IMR-90 (cell line): ENCODE measurements at regions not wholly inside any gene's neighbourhood (a gene's known extent, or its start where the extent isn't known, plus 50 kb on each side); places are given as distances from the start of the nearest gene placed in this dataset.
A peak's percentile ranks its signal among the peaks of the same experiment; 100 is the strongest.

ENCODE experiments used
- ATAC-seq: fragments of 200-7000 bp; cut with Tn5 transposase; 2 replicates; pipeline ENCODE4 v1.9.1; 2020; ENCODE audit warnings: low read depth, mild to moderate bottlenecking, moderate library complexity
- BruUV-seq: library from RNA; stranded (reverse); fragments of 400-500 nt; replicated peaks from 2 replicates; lab custom pipeline; 2021; lab: Mats Ljungman, UMichigan
- CTCF ChIA-PET: fragments of 300-600 bp; formaldehyde crosslinking; extraction: SDS; loops from one replicate; lab custom pipeline; 2021; ENCODE audit warnings: antibody characterized with exemption; lab: Yijun Ruan, JAX
- POLR2A ChIA-PET: fragments of 300-600 bp; sonication (Branson Sonifier 250); formaldehyde crosslinking; loops from one replicate; lab custom pipeline; 2022; ENCODE audit warnings: antibody characterized with exemption; ENCODE audit not compliant: unreplicated experiment; lab: Charles Lee
- DNase-seq: peaks from one replicate; pipeline ENCODE4 v3.0.0; 2013
- H2AFZ ChIP-seq: replicated peaks from 2 replicates; pipeline ENCODE3; 2013; ENCODE audit warnings: low read length, mild to moderate bottlenecking; ENCODE audit not compliant: poor library complexity
- H2AK5ac ChIP-seq: 2 replicates; pipeline ENCODE4 v1.6.1; 2013; ENCODE audit warnings: low read depth, low read length, inconsistent platforms
- H2AK9ac ChIP-seq: replicated peaks from 2 replicates; pipeline ENCODE3; 2013; ENCODE audit warnings: mild to moderate bottlenecking, low read depth, low read length, moderate library complexity; ENCODE audit not compliant: poor library complexity
- H2BK120ac ChIP-seq: 2 replicates; pipeline ENCODE4 v1.6.1; 2013; ENCODE audit warnings: low read depth, low read length, inconsistent platforms
- H2BK15ac ChIP-seq: 3 replicates; pipeline ENCODE4 v1.6.1; 2013; ENCODE audit warnings: low read depth, low read length, inconsistent platforms
- H2BK20ac ChIP-seq: 2 replicates; pipeline ENCODE4 v1.6.1; 2013; ENCODE audit warnings: low read depth, mild to moderate bottlenecking, inconsistent platforms, low read length, moderate library complexity
- H2BK5ac ChIP-seq: 2 replicates; pipeline ENCODE4 v1.6.1; 2013; ENCODE audit warnings: mild to moderate bottlenecking, low read depth, low read length, inconsistent platforms; ENCODE audit not compliant: poor library complexity, severe bottlenecking
- H3K14ac ChIP-seq: replicated peaks from 2 replicates; pipeline ENCODE4 v1.6.1; 2013; ENCODE audit warnings: low read depth, low read length, inconsistent platforms
- H3K18ac ChIP-seq: 2 replicates; pipeline ENCODE4 v1.6.1; 2013; ENCODE audit warnings: low read depth, low read length, control low read depth
- H3K23ac ChIP-seq: 2 replicates; pipeline ENCODE4 v1.6.1; 2013; ENCODE audit warnings: low read depth, low read length, inconsistent platforms
- H3K27ac ChIP-seq: 2 replicates; pipeline ENCODE4 v1.5.1; 2013; ENCODE audit warnings: mild to moderate bottlenecking, control low read depth, low read length; ENCODE audit not compliant: insufficient read depth
- H3K27me3 ChIP-seq: 2 replicates; pipeline ENCODE4 v1.6.1; 2013; ENCODE audit warnings: low read length; ENCODE audit not compliant: control insufficient read depth, insufficient read depth
- H3K36me3 ChIP-seq: 2 replicates; pipeline ENCODE4 v1.6.1; 2013; ENCODE audit warnings: low read length, mixed read lengths; ENCODE audit not compliant: control insufficient read depth, insufficient read depth
- H3K4ac ChIP-seq: 2 replicates; pipeline ENCODE4 v1.6.1; 2013; ENCODE audit warnings: low read depth, low read length, inconsistent platforms
- H3K4me1 ChIP-seq: 2 replicates; pipeline ENCODE4 v1.6.1; 2013; ENCODE audit warnings: low read length, mixed read lengths; ENCODE audit not compliant: control insufficient read depth, insufficient read depth
- H3K4me2 ChIP-seq: 2 replicates; pipeline ENCODE4 v1.6.1; 2013; ENCODE audit warnings: low read depth, mild to moderate bottlenecking, control low read depth, low read length, moderate library complexity
- H3K4me3 ChIP-seq: 2 replicates; pipeline ENCODE4 v1.5.1; 2013; ENCODE audit warnings: low read depth, mild to moderate bottlenecking, control low read depth, low read length, moderate library complexity; ENCODE audit not compliant: insufficient read depth
- H3K56ac ChIP-seq: 2 replicates; pipeline ENCODE4 v1.6.1; 2013; ENCODE audit warnings: low read length, inconsistent platforms; ENCODE audit not compliant: insufficient read depth; ENCODE audit errors: extremely low read depth
- H3K79me1 ChIP-seq, 2 experiments: 2 replicates each; pipeline ENCODE4 v1.6.1; 2013; ENCODE audit warnings: low read length in 2 of 2, inconsistent platforms in 1 of 2, low read depth in 1 of 2
- H3K9ac ChIP-seq: 2 replicates; pipeline ENCODE4 v1.6.1; 2013; ENCODE audit warnings: low read depth, low read length, control low read depth
- H3K9me1 ChIP-seq: 2 replicates; pipeline ENCODE4 v1.6.1; 2013; ENCODE audit warnings: low read length, inconsistent platforms; ENCODE audit not compliant: insufficient read depth
- H3K9me3 ChIP-seq: 2 replicates; pipeline ENCODE4 v1.6.1; 2013; ENCODE audit warnings: low read length; ENCODE audit not compliant: control insufficient read depth, insufficient read depth
- H4K20me1 ChIP-seq: 2 replicates; pipeline ENCODE4 v1.6.1; 2013; ENCODE audit warnings: low read length, inconsistent platforms; ENCODE audit not compliant: insufficient read depth
- H4K5ac ChIP-seq: 2 replicates; pipeline ENCODE4 v1.6.1; 2013; ENCODE audit warnings: mild to moderate bottlenecking, low read depth, low read length, control low read depth
- H4K8ac ChIP-seq, 2 experiments: 2 replicates each; pipeline ENCODE4 v1.6.1; 2013; ENCODE audit warnings: low read depth in 2 of 2, low read length in 2 of 2, control low read depth in 1 of 2, inconsistent platforms in 1 of 2
- H4K91ac ChIP-seq: 2 replicates; pipeline ENCODE4 v1.6.1; 2013; ENCODE audit warnings: low read depth, low read length, inconsistent platforms; ENCODE audit not compliant: insufficient read depth
- CEBPB ChIP-seq: IDR thresholded peaks from 2 replicates; pipeline ENCODE4 v1.6.1; 2012; ENCODE audit warnings: low read depth, low read length, improper control_type of control experiment
- WGBS, 2 experiments: methylation state at CpG; one replicate each; pipeline versions ENCODE4 v1.1.5 to v1.1.7; 2013; ENCODE audit warnings: missing lambda C conversion rate in 2 of 2; ENCODE audit not compliant: insufficient read length in 1 of 2; ENCODE audit errors: extremely low coverage in 2 of 2; 5-methylcytosine and 5-hydroxymethylcytosine counted together
- dilution Hi-C: fragments of 300-500 bp; cut with HindIII; formaldehyde crosslinking; loops from one replicate; pipeline ENCODE4 v1.14.3; 2018; ENCODE audit warnings: low sequenced_read_pairs; ENCODE audit not compliant: unreplicated experiment
- in situ Hi-C: fragments of 300-500 bp; cut with MboI; formaldehyde crosslinking; loops from 3 replicates; pipeline ENCODE4 v1.14.3; 2019; ENCODE audit warnings: low sequenced_read_pairs, inconsistent platforms, mixed read lengths
- intact Hi-C: fragments of 100-400 bp; cut with micrococcal nuclease; formaldehyde crosslinking; loops from 2 replicates; pipeline ENCODE4 v1.10.0; 2022
- TF ChIP-seq, protein P1 (sequence below): fragments of 150-350 bp; IDR thresholded peaks from 2 replicates; pipeline ENCODE4 v1.6.1; 2016; ENCODE audit warnings: low read depth, mild to moderate bottlenecking, low read length, moderate library complexity, borderline replicate concordance

GRCh38 chr2:212609479-212609878 is 70.9 kb upstream of the ERBB4 start:
- dilution Hi-C loops = no loop called here
- WGBS, 2 experiments = no CpG with 5 or more reads among the region's 3 CpGs
- H3K9ac ChIP-seq = no peak overlapping the region
- in situ Hi-C loops = no loop called here
- no peak overlapping the region for H2BK20ac ChIP-seq
- H2BK5ac ChIP-seq = no peak overlapping the region
- no peak overlapping the region for H3K23ac ChIP-seq
- BruUV-seq = no TSS peak
- H2AK5ac ChIP-seq = no peak overlapping the region
- H3K4me3 ChIP-seq = no peak overlapping the region
- no peak overlapping the region for H4K8ac ChIP-seq
- no peaks in the 10 kb centered on the region for H3K36me3 ChIP-seq
- no peak overlapping the region for H3K4ac ChIP-seq
- no peaks in the 10 kb centered on the region for H3K9me3 ChIP-seq
- H3K4me1 ChIP-seq = no peaks in the 10 kb centered on the region
- TF ChIP-seq CEBPB = peak; percentile 79
- TF ChIP-seq, protein P1, sequence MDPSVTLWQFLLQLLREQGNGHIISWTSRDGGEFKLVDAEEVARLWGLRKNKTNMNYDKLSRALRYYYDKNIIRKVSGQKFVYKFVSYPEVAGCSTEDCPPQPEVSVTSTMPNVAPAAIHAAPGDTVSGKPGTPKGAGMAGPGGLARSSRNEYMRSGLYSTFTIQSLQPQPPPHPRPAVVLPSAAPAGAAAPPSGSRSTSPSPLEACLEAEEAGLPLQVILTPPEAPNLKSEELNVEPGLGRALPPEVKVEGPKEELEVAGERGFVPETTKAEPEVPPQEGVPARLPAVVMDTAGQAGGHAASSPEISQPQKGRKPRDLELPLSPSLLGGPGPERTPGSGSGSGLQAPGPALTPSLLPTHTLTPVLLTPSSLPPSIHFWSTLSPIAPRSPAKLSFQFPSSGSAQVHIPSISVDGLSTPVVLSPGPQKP = no peak
- no peaks in the 10 kb centered on the region for H3K9me1 ChIP-seq
- no peak for DNase-seq
- H4K5ac ChIP-seq = no peak overlapping the region
- ATAC-seq = no peak
- no peak overlapping the region for H3K27ac ChIP-seq
- no peak overlapping the region for H2BK15ac ChIP-seq
- H2BK120ac ChIP-seq = no peak overlapping the region
- H2AFZ ChIP-seq = no peak overlapping the region
- intact Hi-C loops = no loop called here
- H3K14ac ChIP-seq = no peak overlapping the region
- no peak overlapping the region for H4K91ac ChIP-seq
- H3K56ac ChIP-seq = no peak overlapping the region
- no peaks in the 10 kb centered on the region for H4K20me1 ChIP-seq
- POLR2A ChIA-PET = no interaction called here
- H3K27me3 ChIP-seq = peaks cover 2% of the 10 kb centered on the region
- no peak overlapping the region for H3K4me2 ChIP-seq
- CTCF ChIA-PET = no interaction called here
- H2AK9ac ChIP-seq = no peak overlapping the region
- H3K18ac ChIP-seq = no peak overlapping the region
- no peaks in the 10 kb centered on the region for H3K79me1 ChIP-seq
